GM12872 (cell line): ENCODE measurements at regions not wholly inside any gene's neighbourhood (a gene's known extent, or its start where the extent isn't known, plus 50 kb on each side); places are given as distances from the start of the nearest gene placed in this dataset.

ENCODE experiments used
- TF ChIP-seq, protein P1 (sequence below): IDR thresholded peaks from 3 replicates; pipeline ENCODE4 v1.5.1; 2011; ENCODE audit warnings: low read depth, mild to moderate bottlenecking, low read length, moderate library complexity; ENCODE audit not compliant: insufficient read depth

GRCh38 chrX:22627576-22627975 is 354.9 kb downstream of the CBLL2 start:
- TF ChIP-seq, protein P1, sequence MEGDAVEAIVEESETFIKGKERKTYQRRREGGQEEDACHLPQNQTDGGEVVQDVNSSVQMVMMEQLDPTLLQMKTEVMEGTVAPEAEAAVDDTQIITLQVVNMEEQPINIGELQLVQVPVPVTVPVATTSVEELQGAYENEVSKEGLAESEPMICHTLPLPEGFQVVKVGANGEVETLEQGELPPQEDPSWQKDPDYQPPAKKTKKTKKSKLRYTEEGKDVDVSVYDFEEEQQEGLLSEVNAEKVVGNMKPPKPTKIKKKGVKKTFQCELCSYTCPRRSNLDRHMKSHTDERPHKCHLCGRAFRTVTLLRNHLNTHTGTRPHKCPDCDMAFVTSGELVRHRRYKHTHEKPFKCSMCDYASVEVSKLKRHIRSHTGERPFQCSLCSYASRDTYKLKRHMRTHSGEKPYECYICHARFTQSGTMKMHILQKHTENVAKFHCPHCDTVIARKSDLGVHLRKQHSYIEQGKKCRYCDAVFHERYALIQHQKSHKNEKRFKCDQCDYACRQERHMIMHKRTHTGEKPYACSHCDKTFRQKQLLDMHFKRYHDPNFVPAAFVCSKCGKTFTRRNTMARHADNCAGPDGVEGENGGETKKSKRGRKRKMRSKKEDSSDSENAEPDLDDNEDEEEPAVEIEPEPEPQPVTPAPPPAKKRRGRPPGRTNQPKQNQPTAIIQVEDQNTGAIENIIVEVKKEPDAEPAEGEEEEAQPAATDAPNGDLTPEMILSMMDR = no peak

DNA sequence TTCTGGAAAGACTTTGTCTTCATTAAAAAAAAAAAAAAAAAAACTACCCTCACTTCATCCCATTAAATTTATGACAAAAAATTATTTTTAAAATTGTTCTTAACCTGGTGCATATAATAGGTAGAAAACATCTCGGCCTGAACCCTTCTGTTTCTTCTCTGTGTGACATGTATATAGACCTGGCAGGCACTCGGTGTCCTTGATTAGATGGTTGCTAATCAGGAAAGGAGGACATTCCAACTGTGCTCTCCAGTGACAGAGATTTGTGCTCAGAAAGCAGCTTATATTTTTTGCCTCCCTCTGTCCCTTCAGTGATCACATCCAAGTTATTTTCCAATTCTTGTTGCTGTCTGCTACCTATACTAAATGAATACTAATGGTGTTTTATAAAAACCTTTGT is 355.6 kb downstream of the CBLL2 start:
- TF ChIP-seq, protein P1 = no peak

DNA sequence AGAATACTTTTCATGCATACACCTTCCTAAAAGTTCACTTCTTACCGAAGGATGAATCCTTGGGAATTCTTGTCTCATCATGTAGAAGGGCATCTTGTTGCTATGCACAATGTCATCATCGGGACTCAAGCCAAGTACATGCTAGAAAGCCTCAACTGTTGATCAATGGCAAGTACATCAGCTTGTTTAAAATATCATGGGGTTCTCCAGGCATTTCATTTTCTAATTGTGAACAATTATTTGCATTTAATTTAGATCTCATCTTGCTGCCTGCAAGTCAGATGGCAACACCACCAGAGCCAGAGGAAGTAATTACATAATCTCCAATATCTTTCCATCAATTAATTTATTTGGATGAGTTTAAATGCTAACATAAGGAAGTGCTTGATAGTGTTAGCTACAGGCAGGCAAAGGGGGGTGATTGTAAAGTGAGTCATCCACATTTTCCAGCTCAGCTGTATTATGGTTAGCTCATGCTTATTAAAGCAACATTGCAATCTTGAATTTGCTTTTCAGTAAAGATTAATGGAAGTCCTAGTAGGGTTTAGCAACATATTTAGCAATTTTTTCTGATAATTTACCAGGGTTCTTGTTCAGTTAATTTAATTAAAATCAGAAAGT is 356.5 kb downstream of the CBLL2 start:
- TF ChIP-seq, protein P1 = no peak

DNA sequence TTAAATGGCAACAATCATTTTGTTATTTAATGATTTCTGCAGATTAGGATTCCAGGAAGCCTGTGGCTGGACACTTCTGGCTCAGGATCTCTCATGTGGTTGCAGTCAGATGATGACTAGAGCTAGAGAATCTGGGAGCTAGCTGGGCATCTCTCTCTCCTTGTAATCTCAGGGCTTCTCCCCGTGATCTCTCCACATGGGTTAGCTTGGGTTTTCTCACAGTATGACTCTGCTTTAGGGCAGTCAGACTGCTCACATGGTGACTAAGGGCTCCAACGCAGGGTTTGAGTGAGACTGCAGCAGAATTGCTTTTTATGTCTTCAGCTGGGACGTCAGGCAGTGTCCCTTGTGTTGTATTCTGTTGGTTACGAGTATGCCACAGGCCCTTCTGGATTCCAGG is 361.4 kb downstream of the CBLL2 start:
- TF ChIP-seq, protein P1 = no peak

DNA sequence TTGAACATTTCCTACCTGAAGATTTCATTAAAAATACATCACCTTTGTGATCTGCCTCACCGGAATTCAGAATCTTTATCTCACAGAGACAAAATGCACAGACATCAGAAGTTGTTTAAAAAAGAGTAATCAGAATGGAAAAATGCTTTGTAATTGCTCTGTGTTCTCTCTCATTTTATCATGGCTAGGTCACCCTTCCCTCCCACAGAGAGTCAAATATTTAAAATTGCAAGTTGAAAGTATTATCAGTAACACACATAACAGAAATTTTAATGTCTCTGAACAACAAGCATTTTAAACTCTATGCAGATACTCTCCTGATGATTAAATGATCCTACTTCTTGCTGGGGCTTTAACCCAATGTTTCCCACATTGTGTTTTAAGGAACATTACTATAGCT is 362.0 kb downstream of the CBLL2 start:
- TF ChIP-seq, protein P1 = no peak

- TF ChIP-seq, protein P1 = no peak
Measured at GRCh38 chrX:22648281-22648680, 351.5 kb upstream of the DDX53 start.

DNA sequence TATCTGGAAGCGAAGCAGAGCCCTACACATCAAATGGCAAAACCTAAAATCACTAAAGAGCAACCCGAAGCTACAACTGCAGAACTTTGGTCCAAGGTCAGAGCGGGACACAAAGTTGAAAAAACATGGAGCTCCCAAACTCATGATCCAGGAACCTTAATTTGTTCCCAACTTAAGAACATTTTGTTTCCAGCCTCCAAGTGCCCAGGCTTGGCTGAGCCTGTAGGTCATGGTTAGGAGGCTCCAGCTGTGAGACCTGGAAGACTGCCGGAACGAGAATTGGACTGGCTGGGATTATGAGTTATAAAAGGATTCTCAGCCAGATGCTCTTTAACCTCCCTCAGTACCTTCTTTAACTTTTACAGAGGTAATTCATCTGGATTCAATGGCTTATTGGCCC is 349.1 kb upstream of the DDX53 start:
- TF ChIP-seq, protein P1 = no peak

DNA sequence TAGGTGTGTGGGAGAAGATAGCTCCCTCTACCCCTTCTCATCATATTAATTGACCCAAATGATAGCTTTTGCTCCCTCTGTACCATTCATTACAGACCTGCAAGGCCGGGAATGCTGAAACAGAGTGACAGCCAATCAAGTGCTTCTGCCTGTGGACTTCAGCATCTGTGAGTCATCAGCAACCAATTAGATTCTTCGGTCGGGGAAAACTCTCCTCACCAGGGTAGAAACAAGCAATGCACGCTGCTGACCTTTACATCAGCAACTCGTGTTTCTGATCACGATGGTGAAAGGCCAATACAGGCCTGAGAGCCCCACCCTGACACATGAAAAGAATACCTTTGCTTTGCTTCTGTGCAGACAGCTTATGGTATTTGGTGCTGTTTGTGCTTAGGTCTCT is 347.2 kb upstream of the DDX53 start:
- TF ChIP-seq, protein P1 = no peak
